H1 (cell line): ENCODE measurements at regions not wholly inside any gene's neighbourhood (a gene's known extent, or its start where the extent isn't known, plus 50 kb on each side); places are given as distances from the start of the nearest gene placed in this dataset.

Experiments used
- CTCF ChIA-PET: fragments of 300-600 bp; sonication (Branson Sonifier 250); formaldehyde crosslinking; loops from one replicate; lab custom pipeline; 2021; ENCODE audit not compliant: partially characterized antibody; lab: Charles Lee
- POLR2A ChIA-PET: fragments of 300-600 bp; sonication (Branson Sonifier 250); formaldehyde crosslinking; loops from one replicate; lab custom pipeline; 2021; ENCODE audit warnings: inconsistent platforms; ENCODE audit not compliant: partially characterized antibody; lab: Charles Lee
- DNase-seq, 2 experiments: peaks; one replicate each; pipeline versions ENCODE4 v3.0.0 to v3.0.0-alpha.2; 2010 to 2022; ENCODE audit warnings: low spot score in 2 of 2, low read depth in 1 of 2, mixed read lengths in 1 of 2
- FAIRE-seq: peaks from 2 replicates; lab custom pipeline; 2011; peaks lifted over from hg19 to GRCh38; lab: Jason Lieb, UNC
- H2AFZ ChIP-seq: 2 replicates; pipeline ENCODE4 v1.8.1; 2012; ENCODE audit warnings: low read length, inconsistent platforms
- H2AK5ac ChIP-seq: 2 replicates; pipeline ENCODE4 v1.6.1; 2013; ENCODE audit warnings: low read depth, low read length
- H2BK120ac ChIP-seq: replicated peaks from 2 replicates; pipeline ENCODE3; 2013; ENCODE audit warnings: low read depth, low read length, inconsistent platforms
- H2BK12ac ChIP-seq: 2 replicates; pipeline ENCODE4 v1.6.1; 2013; ENCODE audit warnings: low read depth, low read length
- H2BK15ac ChIP-seq: 2 replicates; pipeline ENCODE4 v1.6.1; 2013; ENCODE audit warnings: low read length
- H2BK20ac ChIP-seq: 2 replicates; pipeline ENCODE4 v1.6.1; 2013; ENCODE audit warnings: low read length
- H2BK5ac ChIP-seq: 2 replicates; pipeline ENCODE4 v1.6.1; 2013; ENCODE audit warnings: low read depth, low read length
- H3K14ac ChIP-seq: 2 replicates; pipeline ENCODE4 v1.6.1; 2013; ENCODE audit warnings: inconsistent platforms; ENCODE audit not compliant: insufficient read length
- H3K18ac ChIP-seq: 2 replicates; pipeline ENCODE4 v1.6.1; 2013; ENCODE audit warnings: low read length; ENCODE audit errors: extremely low read depth
- H3K23ac ChIP-seq: 2 replicates; pipeline ENCODE4 v1.6.1; 2013; ENCODE audit warnings: inconsistent platforms; ENCODE audit not compliant: insufficient read length
- H3K23me2 ChIP-seq: 2 replicates; pipeline ENCODE4 v1.6.1; 2013; ENCODE audit warnings: low read depth, low read length
- H3K27ac ChIP-seq: 2 replicates; pipeline ENCODE4 v1.6.1; 2011; ENCODE audit warnings: low read depth, low read length, inconsistent platforms
- H3K27me3 ChIP-seq, 4 experiments: replicated peaks in 1 of 4; 1 replicate in 1 of 4; 2 replicates in 3 of 4; pipeline versions ENCODE4 v1.6.1 to v1.8.1; 2011 to 2013; ENCODE audit warnings: low read length in 3 of 4, mild to moderate bottlenecking in 3 of 4, inconsistent platforms in 2 of 4, mixed read lengths in 2 of 4, moderate library complexity in 1 of 4; ENCODE audit not compliant: control insufficient read depth in 3 of 4, insufficient read depth in 3 of 4; ENCODE audit errors: extremely low read depth in 1 of 4
- H3K36me3 ChIP-seq, 4 experiments: 2 replicates each; pipeline versions ENCODE4 v1.6.1 to v1.8.1; 2011 to 2013; ENCODE audit warnings: mild to moderate bottlenecking in 4 of 4, low read length in 3 of 4, moderate library complexity in 2 of 4, control low read depth in 1 of 4, inconsistent platforms in 1 of 4; ENCODE audit not compliant: insufficient read depth in 4 of 4, control insufficient read depth in 2 of 4
- H3K4ac ChIP-seq: replicated peaks from 2 replicates; pipeline ENCODE3; 2013; ENCODE audit warnings: low read length, low read depth, mixed read lengths, inconsistent platforms; ENCODE audit not compliant: insufficient read length
- H3K4me1 ChIP-seq, 4 experiments: replicated peaks in 1 of 4; 1 replicate in 1 of 4; 2 replicates in 3 of 4; pipeline versions ENCODE4 v1.6.1 to v1.8.1; 2011 to 2013; ENCODE audit warnings: low read length in 3 of 4, inconsistent platforms in 2 of 4, mixed read lengths in 1 of 4; ENCODE audit not compliant: insufficient read depth in 4 of 4, control insufficient read depth in 3 of 4
- H3K4me2 ChIP-seq, 2 experiments: 2 replicates each; pipeline versions ENCODE4 v1.6.1 to v1.8.1; 2011 to 2013; ENCODE audit warnings: low read depth in 2 of 2, low read length in 2 of 2, control low read depth in 1 of 2, inconsistent platforms in 1 of 2, mild to moderate bottlenecking in 1 of 2; ENCODE audit not compliant: insufficient read depth in 1 of 2
- H3K4me3 ChIP-seq, 4 experiments: fragments of 200-600, 300-600 bp in 1 of 4; sonication (generic), shearing (Covaris generic), sonication (Bioruptor Twin) in 1 of 4; 2 replicates each; pipeline versions ENCODE4 v1.5.1 to v1.8.1; 2011 to 2016; ENCODE audit warnings: low read length in 4 of 4, low read depth in 3 of 4, control low read depth in 2 of 4, inconsistent platforms in 2 of 4, mild to moderate bottlenecking in 2 of 4, mixed read lengths in 1 of 4, moderate library complexity in 1 of 4; ENCODE audit not compliant: insufficient read depth in 2 of 4; ENCODE audit errors: extremely low read depth in 1 of 4
- H3K56ac ChIP-seq: replicated peaks from 2 replicates; pipeline ENCODE3; 2013; ENCODE audit warnings: low read depth, mild to moderate bottlenecking, mixed read lengths, low read length, inconsistent platforms; ENCODE audit not compliant: insufficient read length
- H3K79me1 ChIP-seq: 2 replicates; pipeline ENCODE4 v1.6.1; 2013; ENCODE audit warnings: low read depth, low read length, control low read depth
- H3K79me2 ChIP-seq, 2 experiments: 2 replicates each; pipeline versions ENCODE4 v1.6.1 to v1.8.1; 2012 to 2013; ENCODE audit warnings: low read length in 2 of 2, mild to moderate bottlenecking in 2 of 2, inconsistent platforms in 1 of 2; ENCODE audit not compliant: insufficient read depth in 2 of 2, control insufficient read depth in 1 of 2
- H3K9ac ChIP-seq, 4 experiments: replicated peaks in 1 of 4; 1 replicate in 1 of 4; 2 replicates in 3 of 4; pipeline versions ENCODE4 v1.6.1 to v1.8.1; 2011 to 2013; ENCODE audit warnings: low read depth in 3 of 4, low read length in 3 of 4, control low read depth in 2 of 4, mild to moderate bottlenecking in 2 of 4, moderate library complexity in 2 of 4, inconsistent platforms in 1 of 4; ENCODE audit errors: extremely low read depth in 1 of 4
- H3K9me3 ChIP-seq, 2 experiments: 2 replicates each; pipeline versions ENCODE4 v1.6.1 to v1.8.1; 2012 to 2013; ENCODE audit warnings: mild to moderate bottlenecking in 2 of 2, moderate library complexity in 2 of 2, control low read depth in 1 of 2, inconsistent platforms in 1 of 2, low read depth in 1 of 2, low read length in 1 of 2, mixed read lengths in 1 of 2; ENCODE audit not compliant: insufficient read depth in 2 of 2
- H4K20me1 ChIP-seq, 2 experiments: replicated peaks in 1 of 2; 2 replicates each; pipeline versions ENCODE3 to v1.8.1; 2011 to 2013; ENCODE audit warnings: inconsistent platforms in 2 of 2, low read length in 2 of 2, mild to moderate bottlenecking in 1 of 2; ENCODE audit not compliant: insufficient read depth in 2 of 2, control insufficient read depth in 1 of 2
- H4K5ac ChIP-seq: 2 replicates; pipeline ENCODE4 v1.6.1; 2013; ENCODE audit warnings: low read length, low read depth, mixed read lengths, inconsistent platforms; ENCODE audit not compliant: insufficient read length
- H4K8ac ChIP-seq: 2 replicates; pipeline ENCODE4 v1.8.0; 2013; ENCODE audit warnings: mild to moderate bottlenecking, moderate library complexity, low read length, inconsistent platforms; ENCODE audit not compliant: insufficient read depth; ENCODE audit errors: extremely low read depth
- H4K91ac ChIP-seq: replicated peaks from 2 replicates; pipeline ENCODE3; 2013; ENCODE audit warnings: low read length, mixed read lengths, inconsistent platforms; ENCODE audit not compliant: insufficient read length
- EGR1 ChIP-seq: IDR thresholded peaks from 2 replicates; pipeline ENCODE4 v1.6.1; 2011; ENCODE audit warnings: low read depth, low read length, borderline replicate concordance
- GABPA ChIP-seq: IDR thresholded peaks from 2 replicates; pipeline ENCODE4 v1.6.1; 2011; ENCODE audit warnings: mild to moderate bottlenecking, low read length, moderate library complexity, borderline replicate concordance; ENCODE audit not compliant: insufficient read depth
- GTF2F1 ChIP-seq: IDR thresholded peaks from 2 replicates; pipeline ENCODE4 v1.6.1; 2012; ENCODE audit warnings: low read depth, low read length, improper control_type of control experiment, borderline replicate concordance
- JUND ChIP-seq: IDR thresholded peaks from 2 replicates; pipeline ENCODE4 v1.6.1; 2011; ENCODE audit warnings: mild to moderate bottlenecking, improper control_type of control experiment, low read length
- KDM5A ChIP-seq: fragments of 200-600 bp; IDR thresholded peaks from 2 replicates; pipeline ENCODE4 v1.7.1; 2012; ENCODE audit warnings: mild to moderate bottlenecking, low read length, inconsistent platforms, mixed read lengths
- MAX ChIP-seq: IDR thresholded peaks from 2 replicates; pipeline ENCODE4 v1.6.1; 2012; ENCODE audit warnings: inconsistent platforms
- RAD21 ChIP-seq, 2 experiments: IDR thresholded peaks in 1 of 2; conservative IDR thresholded peaks in 1 of 2; 2 replicates each; pipeline ENCODE4 v1.6.1; 2011; ENCODE audit warnings: low read depth in 2 of 2, low read length in 2 of 2, improper control_type of control experiment in 1 of 2, inconsistent platforms in 1 of 2, mild to moderate bottlenecking in 1 of 2, moderate library complexity in 1 of 2
- RNF2 ChIP-seq: fragments of 200-900, 300-1000 bp; sonication (generic); IDR thresholded peaks from 2 replicates; pipeline ENCODE4 v1.7.1; 2016; ENCODE audit warnings: borderline replicate concordance, low read depth, mild to moderate bottlenecking, antibody characterized with exemption, low read length; ENCODE audit not compliant: poor library complexity, severe bottlenecking; ENCODE audit errors: missing control alignments
- RXRA ChIP-seq: IDR thresholded peaks from 2 replicates; pipeline ENCODE4 v1.6.1; 2011; ENCODE audit warnings: low read depth, mild to moderate bottlenecking, low read length, moderate library complexity; ENCODE audit not compliant: insufficient read depth
- SIRT6 ChIP-seq: IDR thresholded peaks from one replicate; pipeline ENCODE4 v1.7.1; 2012; ENCODE audit warnings: low read length, inconsistent platforms
- SUZ12 ChIP-seq: fragments of 200-600 bp; sonication (generic); IDR thresholded peaks from 2 replicates; pipeline ENCODE4 v1.6.1; 2012; ENCODE audit warnings: mild to moderate bottlenecking, inconsistent platforms, low read length, moderate library complexity, mixed read lengths
- WGBS, 2 experiments: shearing (Covaris generic) in 1 of 2; methylation state at CpG; one replicate each; pipeline versions ENCODE4 v1.1.6 to v1.1.7; 2013 to 2015; ENCODE audit warnings: low lambda C conversion rate in 2 of 2, mixed read lengths in 2 of 2, inconsistent platforms in 1 of 2, low coverage in 1 of 2, missing lambda C conversion rate in 1 of 2; ENCODE audit not compliant: insufficient replicate concordance in 2 of 2, insufficient coverage in 1 of 2, insufficient read length in 1 of 2; ENCODE audit errors: extremely low coverage in 1 of 2, missing lambda C conversion rate in 1 of 2; 5-methylcytosine and 5-hydroxymethylcytosine counted together
- TF ChIP-seq, protein P1 (sequence below): IDR thresholded peaks from 2 replicates; pipeline ENCODE4 v1.6.1; 2012; ENCODE audit warnings: inconsistent platforms

GRCh38 chr5:174981416-174981815, 257.0 kb downstream of the MSX2 start:
- H4K8ac ChIP-seq: no peak overlapping the region
- no peak overlapping the region for H3K27ac ChIP-seq
- no peak overlapping the region for H2AK5ac ChIP-seq
- ChIA-PET CTCF (no interaction called here), POLR2A (no interaction called here)
- H2BK5ac ChIP-seq: no peak overlapping the region
- 89% methylated on average over 6 of the region's 6 CpGs; no CpG with 5 or more reads in 1 of the 2 experiments for WGBS, 2 experiments
- no peaks in the 10 kb centered on the region for H3K23me2 ChIP-seq
- H3K4me3 ChIP-seq: no peak overlapping the region
- H3K36me3 ChIP-seq: no peaks in the 10 kb centered on the region
- H3K27me3 ChIP-seq: no peaks in the 10 kb centered on the region
- no peak overlapping the region for H3K14ac ChIP-seq
- H3K79me2 ChIP-seq: no peaks in the 10 kb centered on the region
- no peak overlapping the region for H4K5ac ChIP-seq
- no peak overlapping the region; a peak in 1 of 7 replicates for H3K9ac ChIP-seq
- no peak overlapping the region for H2BK20ac ChIP-seq
- H3K4ac ChIP-seq: no peak overlapping the region
- H4K20me1 ChIP-seq: no peaks in the 10 kb centered on the region
- H2BK15ac ChIP-seq: no peak overlapping the region
- no peak overlapping the region for H3K23ac ChIP-seq
- FAIRE-seq (no peak), DNase-seq (no peak)
- H2BK120ac ChIP-seq: no peak overlapping the region
- H3K18ac ChIP-seq: no peak overlapping the region
- no peaks in the 10 kb centered on the region for H3K9me3 ChIP-seq
- no peak overlapping the region for H4K91ac ChIP-seq
- no peak overlapping the region for H3K4me2 ChIP-seq
- no peak overlapping the region for H2BK12ac ChIP-seq
- H2AFZ ChIP-seq: 0 out of 2 replicates have a peak overlapping the region, but pooled peaks have one; percentile 58
- no peak overlapping the region for H3K56ac ChIP-seq
- no peak for TF ChIP-seq SUZ12
- TF ChIP-seq, protein P1, sequence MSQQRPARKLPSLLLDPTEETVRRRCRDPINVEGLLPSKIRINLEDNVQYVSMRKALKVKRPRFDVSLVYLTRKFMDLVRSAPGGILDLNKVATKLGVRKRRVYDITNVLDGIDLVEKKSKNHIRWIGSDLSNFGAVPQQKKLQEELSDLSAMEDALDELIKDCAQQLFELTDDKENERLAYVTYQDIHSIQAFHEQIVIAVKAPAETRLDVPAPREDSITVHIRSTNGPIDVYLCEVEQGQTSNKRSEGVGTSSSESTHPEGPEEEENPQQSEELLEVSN: no peak
- no peak for TF ChIP-seq EGR1
- no peak for TF ChIP-seq GTF2F1
- no peak for TF ChIP-seq SIRT6
- no peak for TF ChIP-seq RAD21 (IDR thresholded peaks at IDR 0.05 in 1 of 2, conservative IDR thresholded peaks at IDR 0.05 in 1 of 2; ENCODE audit: low read depth in 2 of 2, low read length in 2 of 2)
- TF ChIP-seq MAX: no peak
- TF ChIP-seq JUND: no peak
- no peak for TF ChIP-seq KDM5A
- TF ChIP-seq RNF2: no peak
- no peak for TF ChIP-seq GABPA
- no peak for TF ChIP-seq RXRA
- no peaks in the 10 kb centered on the region for H3K79me1 ChIP-seq
- H3K4me1 ChIP-seq: no peaks in the 10 kb centered on the region; a peak in 1 of 7 replicates
